SK-N-SH (cell line): ENCODE measurements at regions not wholly inside any gene's neighbourhood (a gene's known extent, or its start where the extent isn't known, plus 50 kb on each side); places are given as distances from the start of the nearest gene placed in this dataset.

Source experiments
- CTCF ChIA-PET: fragments of 300-600, 350-600 bp; formaldehyde crosslinking; extraction: SDS; loops from one replicate; lab custom pipeline; 2021; lab: Yijun Ruan, JAX
- POLR2A ChIA-PET: fragments of 350-600 bp; sonication (Branson Sonifier 250); formaldehyde crosslinking; extraction: SDS; loops from one replicate; lab custom pipeline; 2020; ENCODE audit warnings: antibody characterized with exemption, inconsistent platforms; lab: Yijun Ruan, JAX
- DNase-seq: peaks from one replicate; pipeline ENCODE4 v3.0.0; 2012
- H2AFZ ChIP-seq: fragments of 200-600 bp; sonication (generic); 2 replicates; pipeline ENCODE4 v1.8.1; 2016; ENCODE audit warnings: antibody characterized with exemption, mild to moderate bottlenecking, low read depth
- H3F3A ChIP-seq: fragments of 200-600 bp; sonication (generic); replicated peaks from 2 replicates; pipeline ENCODE3; 2016; ENCODE audit warnings: antibody characterized with exemption, mild to moderate bottlenecking; ENCODE audit not compliant: insufficient read depth
- H3K27ac ChIP-seq, 2 experiments: fragments of 200-500 bp in 1 of 2; fragments of 200-600 bp in 1 of 2; sonication (Bioruptor generic) in 1 of 2; sonication (generic), shearing (Covaris generic) in 1 of 2; 2 replicates each; pipeline versions ENCODE4 v1.5.1 to v1.6.1; 2014 to 2016; ENCODE audit warnings: low read depth in 2 of 2, inconsistent platforms in 1 of 2, low read length in 1 of 2, mild to moderate bottlenecking in 1 of 2, mixed read lengths in 1 of 2
- H3K27me3 ChIP-seq: fragments of 200-600 bp; sonication (generic), shearing (Covaris generic); 2 replicates; pipeline ENCODE4 v1.6.1; 2016; ENCODE audit warnings: mixed run types; ENCODE audit not compliant: insufficient read depth
- H3K36me3 ChIP-seq, 2 experiments: fragments of 200-500 bp in 1 of 2; fragments of 200-600 bp in 1 of 2; sonication (Bioruptor generic) in 1 of 2; sonication (generic) in 1 of 2; replicated peaks in 1 of 2; 2 replicates each; pipeline versions ENCODE3 to v1.5.1; 2014 to 2016; ENCODE audit warnings: low read length in 1 of 2, mild to moderate bottlenecking in 1 of 2; ENCODE audit not compliant: insufficient read depth in 2 of 2, control insufficient read depth in 1 of 2
- H3K4me1 ChIP-seq, 2 experiments: fragments of 200-500 bp in 1 of 2; fragments of 200-600 bp in 1 of 2; sonication (Bioruptor generic) in 1 of 2; sonication (generic), shearing (Covaris generic) in 1 of 2; 2 replicates each; pipeline versions ENCODE4 v1.5.1 to v1.6.1; 2014 to 2016; ENCODE audit warnings: low read depth in 1 of 2, low read length in 1 of 2, mixed run types in 1 of 2; ENCODE audit not compliant: insufficient read depth in 2 of 2, control insufficient read depth in 1 of 2
- H3K4me2 ChIP-seq: fragments of 200-600 bp; sonication (generic), shearing (Covaris generic); 2 replicates; pipeline ENCODE4 v1.6.1; 2017; ENCODE audit warnings: mixed run types
- H3K4me3 ChIP-seq, 2 experiments: fragments of 200-500 bp in 1 of 2; fragments of 200-600 bp in 1 of 2; sonication (Bioruptor generic) in 1 of 2; sonication (generic), shearing (Covaris generic) in 1 of 2; 2 replicates each; pipeline versions ENCODE4 v1.5.1 to v1.8.1; 2014 to 2016; ENCODE audit warnings: low read depth in 2 of 2, inconsistent platforms in 1 of 2, low read length in 1 of 2, mild to moderate bottlenecking in 1 of 2, mixed read lengths in 1 of 2, moderate library complexity in 1 of 2
- H3K79me2 ChIP-seq: fragments of 200-600 bp; sonication (generic); 2 replicates; pipeline ENCODE4 v1.8.1; 2017; ENCODE audit warnings: mild to moderate bottlenecking; ENCODE audit not compliant: insufficient read depth
- H3K9ac ChIP-seq: fragments of 200-600 bp; sonication (generic); 2 replicates; pipeline ENCODE4 v1.6.1; 2017; ENCODE audit warnings: mixed run types
- H3K9me2 ChIP-seq: fragments of 200-600 bp; sonication (generic); 2 replicates; pipeline ENCODE4 v1.6.1; 2017; ENCODE audit warnings: mixed run types
- H3K9me3 ChIP-seq: fragments of 200-600 bp; sonication (generic); 2 replicates; pipeline ENCODE4 v1.6.1; 2017; ENCODE audit warnings: mixed run types, mild to moderate bottlenecking, moderate library complexity
- H4K20me1 ChIP-seq: fragments of 200-600 bp; sonication (generic); 2 replicates; pipeline ENCODE4 v1.6.1; 2017; ENCODE audit warnings: mild to moderate bottlenecking, mixed run types; ENCODE audit not compliant: insufficient read depth
- CHD2 ChIP-seq: fragments of 150-350 bp; IDR thresholded peaks from 2 replicates; pipeline ENCODE4 v1.6.1; 2018; ENCODE audit warnings: low read length; ENCODE audit not compliant: partially characterized antibody
- EP300 ChIP-seq, 2 experiments: IDR thresholded peaks; 2 replicates each; pipeline versions ENCODE4 v1.4.0 to v1.6.1; 2012; ENCODE audit warnings: borderline replicate concordance in 1 of 2, low read depth in 1 of 2, low read length in 1 of 2
- EZH2phosphoT487 ChIP-seq: fragments of 200-600 bp; sonication (generic); IDR thresholded peaks from 2 replicates; pipeline ENCODE4 v1.6.1; 2017; ENCODE audit warnings: low read depth, mixed run types, mild to moderate bottlenecking, antibody characterized with exemption, moderate library complexity, borderline replicate concordance
- FOXJ3 ChIP-seq: sonication (generic); formaldehyde crosslinking; IDR thresholded peaks from 2 replicates; pipeline ENCODE4 v1.5.1; 2020; ENCODE audit warnings: mild to moderate bottlenecking, missing genetic modification reagents
- IRF3 ChIP-seq: fragments of 150-350 bp; IDR thresholded peaks from 2 replicates; pipeline ENCODE4 v1.6.1; 2016; ENCODE audit warnings: mild to moderate bottlenecking, low read depth, low read length
- NFIC ChIP-seq: IDR thresholded peaks from 2 replicates; pipeline ENCODE4 v1.4.0; 2012; ENCODE audit warnings: borderline replicate concordance
- NRF1 ChIP-seq: IDR thresholded peaks from 2 replicates; pipeline ENCODE4 v1.6.1; 2012; ENCODE audit warnings: low read depth, mild to moderate bottlenecking, low read length
- POLR2AphosphoS5 ChIP-seq: IDR thresholded peaks from 2 replicates; pipeline ENCODE4 v1.6.1; 2012; ENCODE audit warnings: low read depth, low read length
- RAD21 ChIP-seq: IDR thresholded peaks from 2 replicates; pipeline ENCODE4 v1.6.1; 2012; ENCODE audit warnings: mild to moderate bottlenecking, low read length
- SIN3A ChIP-seq: IDR thresholded peaks from 2 replicates; pipeline ENCODE4 v1.6.1; 2012; ENCODE audit warnings: low read depth, mild to moderate bottlenecking, low read length, moderate library complexity, borderline replicate concordance
- TCF12 ChIP-seq: IDR thresholded peaks from 2 replicates; pipeline ENCODE4 v1.4.0; 2012
- WGBS: methylation state at CpG from one replicate; pipeline ENCODE4 v1.1.6; 2017; ENCODE audit warnings: low lambda C conversion rate; 5-methylcytosine and 5-hydroxymethylcytosine counted together

GRCh38 chr4:128371876-128372275 lies 84.3 kb upstream of the PGRMC2 start:
- Histone ChIP-seq H4K20me1 (no peaks in the 10 kb centered on the region), H3K79me2 (no peaks in the 10 kb centered on the region), H3K27ac (no peak overlapping the region; a peak in 1 of 4 replicates), H3K36me3 (no peaks in the 10 kb centered on the region), H3K4me3 (no peak overlapping the region), H2AFZ (no peak overlapping the region), H3K4me1 (no peaks in the 10 kb centered on the region), H3K9ac (no peak overlapping the region), H3K9me2 (no peaks in the 10 kb centered on the region), H3K4me2 (no peak overlapping the region), H3K27me3 (no peaks in the 10 kb centered on the region), H3K9me3 (no peaks in the 10 kb centered on the region), H3F3A (no peaks in the 10 kb centered on the region)
- ChIA-PET CTCF (no interaction called here), POLR2A (no interaction called here)
- DNase-seq = no peak
- TF ChIP-seq RAD21 (no peak), FOXJ3 (CRISPR knock-in tag) (no peak), SIN3A (no peak), EP300 (IDR thresholded peaks at IDR 0.05; ENCODE audit: borderline replicate concordance in 1 of 2, low read depth in 1 of 2, low read length in 1 of 2) (no peak), NFIC (no peak), POLR2AphosphoS5 (no peak), EZH2phosphoT487 (no peak), CHD2 (no peak), NRF1 (no peak), IRF3 (no peak)
- WGBS = 92% methylated on average over 2 of the region's 2 CpGs

- TF ChIP-seq SIN3A (no peak), TCF12 (peak; percentile 14; the same call in 1 of the 2 replicates)
- Histone ChIP-seq H3K79me2 (no peaks in the 10 kb centered on the region), H3K4me3 (no peak overlapping the region), H3K9me2 (no peaks in the 10 kb centered on the region), H3K9me3 (no peaks in the 10 kb centered on the region), H2AFZ (no peak overlapping the region), H3K27ac (peak overlapping the region in 1 of 2 experiments; percentile 48; a peak in 1 of 4 replicates), H4K20me1 (no peaks in the 10 kb centered on the region), H3K36me3 (no peaks in the 10 kb centered on the region), H3K27me3 (no peaks in the 10 kb centered on the region), H3K4me2 (no peak overlapping the region), H3K4me1 (no peaks in the 10 kb centered on the region), H3K9ac (no peak overlapping the region), H3F3A (no peaks in the 10 kb centered on the region)
- ChIA-PET CTCF (interaction anchor here (0.7 kb wide), 1 partner anchor 24 kb away, joined by 3 read pairs; no protein-coding TSS in a partner anchor), POLR2A (no interaction called here)
- 85% methylated on average over 8 of the region's 8 CpGs for WGBS
- no peak for DNase-seq
Observed at GRCh38 chr4:128371001-128371777, 83.6 kb upstream of the PGRMC2 start.
